ENCODE measurements at regions not wholly inside any gene's neighbourhood (a gene's known extent, or its start where the extent isn't known, plus 50 kb on each side); places are given as distances from the start of the nearest gene placed in this dataset.

DNA sequence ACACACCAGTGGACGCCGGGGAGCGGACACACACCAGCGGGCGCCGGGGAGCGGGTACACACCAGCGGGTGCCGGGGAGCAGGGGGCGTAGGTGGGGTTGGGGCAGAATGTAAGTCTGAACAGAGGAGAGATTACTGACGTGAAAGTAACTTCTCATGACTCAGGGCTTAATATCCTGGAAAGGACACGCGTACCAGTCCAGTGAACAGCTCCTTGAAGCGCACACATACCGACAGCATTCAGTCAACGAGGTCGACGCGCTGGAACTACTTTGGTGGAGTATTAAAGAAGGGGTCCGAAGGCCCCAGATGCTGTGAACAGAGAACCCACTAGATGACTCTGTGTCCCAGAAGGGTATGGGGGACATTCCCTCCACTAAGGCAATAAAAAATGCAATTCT lies 129.6 kb downstream of the ENGASE start:
- Mint-ChIP-seq H3K27me3 (peaks cover 57% of the 10 kb centered on the region), H3K9me3 (no peaks in the 10 kb centered on the region), H3K4me3 (no peak overlapping the region), H3K4me1 (no peaks in the 10 kb centered on the region), H3K27ac (ENCODE audit: low read depth) (no peak overlapping the region), H3K36me3 (ENCODE audit: insufficient read depth) (no peaks in the 10 kb centered on the region)
- no peak for DNase-seq (ENCODE audit: low spot score in 2 of 2)
- no peak for ATAC-seq (replicated peaks; ENCODE audit: extremely low read depth, poor library complexity, severe bottlenecking)

DNA sequence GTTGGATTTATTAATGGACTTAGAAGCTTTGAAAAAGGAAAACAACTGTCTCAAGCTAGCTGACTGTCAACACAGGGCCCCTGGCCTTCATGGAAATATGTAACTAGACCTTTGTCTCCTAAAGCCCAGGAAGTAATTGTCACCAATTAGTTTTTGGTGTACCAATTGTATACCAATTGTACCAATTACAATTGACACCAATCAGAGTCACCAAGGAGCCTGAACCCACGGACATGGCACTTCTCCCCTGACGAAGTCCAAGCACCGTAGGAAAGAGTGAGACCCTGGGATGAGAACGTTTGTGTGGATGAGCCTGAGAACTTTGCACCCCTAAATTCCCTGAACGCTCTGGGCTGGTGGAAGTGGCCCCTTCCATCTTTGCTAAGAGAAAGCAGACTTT lies 129.0 kb downstream of the ENGASE start:
- DNase-seq (ENCODE audit: low spot score in 2 of 2) = no peak
- no peaks in the 10 kb centered on the region for H3K4me1 Mint-ChIP-seq
- H3K27ac Mint-ChIP-seq (ENCODE audit: low read depth) = no peak overlapping the region
- H3K27me3 Mint-ChIP-seq = peaks cover 57% of the 10 kb centered on the region
- H3K36me3 Mint-ChIP-seq (ENCODE audit: insufficient read depth) = no peaks in the 10 kb centered on the region
- no peak for ATAC-seq (replicated peaks; ENCODE audit: extremely low read depth, poor library complexity, severe bottlenecking)
- no peaks in the 10 kb centered on the region for H3K9me3 Mint-ChIP-seq
- H3K4me3 Mint-ChIP-seq = no peak overlapping the region

DNA sequence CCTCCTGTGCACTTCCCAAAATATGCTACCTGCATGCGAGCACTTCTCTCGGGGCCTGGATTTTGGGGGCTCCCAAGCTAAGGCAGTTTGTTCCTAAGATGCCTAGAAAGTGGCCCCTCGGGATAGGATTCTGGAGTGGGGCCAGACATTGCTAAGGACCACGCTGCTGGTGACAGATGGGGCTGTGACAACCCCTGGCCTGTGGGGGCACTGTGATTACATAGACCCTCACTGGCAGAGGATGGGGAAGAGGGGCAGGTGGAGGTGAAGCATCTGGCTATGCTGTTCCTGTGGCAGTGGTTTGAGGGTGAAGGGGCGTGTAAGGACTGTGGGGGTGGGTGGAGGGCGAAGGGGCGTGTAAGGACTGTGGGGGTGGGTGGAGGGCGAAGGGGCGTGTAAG lies 128.4 kb downstream of the ENGASE start:
- Mint-ChIP-seq H3K4me3 (no peak overlapping the region), H3K36me3 (ENCODE audit: insufficient read depth) (no peaks in the 10 kb centered on the region), H3K4me1 (no peaks in the 10 kb centered on the region), H3K9me3 (no peaks in the 10 kb centered on the region), H3K27me3 (peaks cover 57% of the 10 kb centered on the region), H3K27ac (ENCODE audit: low read depth) (no peak overlapping the region)
- DNase-seq (ENCODE audit: low spot score in 2 of 2) = no peak
- ATAC-seq (replicated peaks; ENCODE audit: extremely low read depth, poor library complexity, severe bottlenecking) = no peak

DNA sequence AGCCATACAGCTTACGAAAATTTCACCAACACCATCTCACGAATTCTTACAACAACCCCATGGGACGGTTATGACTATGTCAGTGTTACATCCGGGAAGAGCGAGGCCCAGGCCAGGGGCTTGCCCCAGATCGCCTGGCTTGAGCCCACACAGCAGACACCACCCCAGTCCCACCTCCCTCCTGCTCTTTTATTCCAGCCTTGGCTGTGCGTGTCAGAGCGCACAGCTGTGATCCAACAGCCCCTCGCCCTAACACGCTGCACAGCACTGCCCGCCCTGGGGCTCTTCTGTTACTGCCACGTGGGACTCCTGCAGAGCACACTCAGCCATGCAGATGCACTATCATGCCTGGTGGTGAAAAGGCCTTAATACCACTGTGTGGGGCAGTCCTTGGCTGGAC lies 127.9 kb downstream of the ENGASE start:
- no peak overlapping the region for H3K27ac Mint-ChIP-seq (ENCODE audit: low read depth)
- H3K9me3 Mint-ChIP-seq = no peaks in the 10 kb centered on the region
- DNase-seq (ENCODE audit: low spot score in 2 of 2) (no peak), ATAC-seq (replicated peaks; ENCODE audit: extremely low read depth, poor library complexity, severe bottlenecking) (no peak)
- no peak overlapping the region for H3K4me3 Mint-ChIP-seq
- H3K27me3 Mint-ChIP-seq = peaks cover 61% of the 10 kb centered on the region
- no peaks in the 10 kb centered on the region for H3K36me3 Mint-ChIP-seq (ENCODE audit: insufficient read depth)
- no peaks in the 10 kb centered on the region for H3K4me1 Mint-ChIP-seq

DNA sequence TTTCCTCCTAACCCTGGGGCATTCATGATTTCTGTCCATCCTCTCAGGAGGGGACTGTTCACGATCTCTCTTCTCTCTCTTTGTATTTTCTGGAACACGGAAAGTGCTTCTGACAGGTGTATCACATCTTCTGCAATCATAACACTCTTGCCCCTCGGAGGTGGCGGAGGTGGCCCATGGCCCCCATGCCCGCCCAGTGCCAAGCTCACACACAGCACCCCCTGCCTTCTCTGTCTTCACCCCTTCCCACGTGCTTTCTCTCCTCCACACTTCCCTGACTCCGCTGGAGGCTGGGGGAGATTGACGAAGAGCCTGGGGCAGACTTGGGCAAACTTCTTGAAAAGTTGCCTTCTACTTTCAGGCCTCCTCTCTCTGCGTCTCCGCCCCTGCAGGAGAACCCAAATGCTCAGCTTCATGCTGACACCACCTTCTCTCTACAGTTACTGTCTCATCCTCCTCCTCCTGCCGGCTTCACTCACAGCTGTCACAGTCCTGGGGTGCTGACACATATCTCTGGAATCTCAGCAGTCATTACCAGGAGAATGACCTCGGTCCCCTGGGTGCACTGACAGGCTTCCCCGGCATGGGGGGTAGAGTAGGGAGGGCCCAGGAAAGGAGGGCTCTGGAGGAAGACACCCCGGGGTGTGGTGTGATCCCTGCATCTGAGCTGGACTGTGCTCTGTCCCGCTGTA lies 127.1 kb downstream of the ENGASE start:
- DNase-seq (ENCODE audit: low spot score in 2 of 2) (no peak), ATAC-seq (replicated peaks; ENCODE audit: extremely low read depth, poor library complexity, severe bottlenecking) (no peak)
- H3K4me3 Mint-ChIP-seq = no peak overlapping the region
- no peaks in the 10 kb centered on the region for H3K36me3 Mint-ChIP-seq (ENCODE audit: insufficient read depth)
- peaks cover 65% of the 10 kb centered on the region for H3K27me3 Mint-ChIP-seq
- H3K27ac Mint-ChIP-seq (ENCODE audit: low read depth) = no peak overlapping the region
- no peaks in the 10 kb centered on the region for H3K4me1 Mint-ChIP-seq
- H3K9me3 Mint-ChIP-seq = no peaks in the 10 kb centered on the region

DNA sequence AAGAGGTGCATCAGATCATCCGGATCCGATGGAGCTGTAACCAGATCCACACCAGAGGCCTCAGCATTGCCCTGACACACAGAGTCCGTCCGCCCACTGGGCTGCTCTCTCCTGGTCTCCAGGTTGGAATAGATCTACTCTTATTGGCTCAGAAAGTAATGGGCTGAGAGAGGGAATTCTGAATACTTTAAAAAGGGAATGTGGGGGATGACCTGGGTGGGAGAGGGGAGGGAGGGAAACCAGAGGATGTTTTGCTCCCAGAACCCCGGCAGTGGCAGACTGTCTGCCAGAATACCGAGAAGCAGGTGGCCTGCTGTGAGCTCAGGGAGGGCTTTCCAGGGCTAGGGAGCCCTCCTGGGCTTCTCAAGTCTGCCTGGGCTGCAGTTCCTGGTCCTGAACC lies 126.5 kb downstream of the ENGASE start:
- H3K27ac Mint-ChIP-seq (ENCODE audit: low read depth) = no peak overlapping the region
- DNase-seq (ENCODE audit: low spot score in 2 of 2) = no peak
- no peak overlapping the region for H3K4me3 Mint-ChIP-seq
- H3K9me3 Mint-ChIP-seq = no peaks in the 10 kb centered on the region
- H3K36me3 Mint-ChIP-seq (ENCODE audit: insufficient read depth) = no peaks in the 10 kb centered on the region
- peaks cover 62% of the 10 kb centered on the region for H3K27me3 Mint-ChIP-seq
- no peak for ATAC-seq (replicated peaks; ENCODE audit: extremely low read depth, poor library complexity, severe bottlenecking)
- H3K4me1 Mint-ChIP-seq = no peaks in the 10 kb centered on the region

DNA sequence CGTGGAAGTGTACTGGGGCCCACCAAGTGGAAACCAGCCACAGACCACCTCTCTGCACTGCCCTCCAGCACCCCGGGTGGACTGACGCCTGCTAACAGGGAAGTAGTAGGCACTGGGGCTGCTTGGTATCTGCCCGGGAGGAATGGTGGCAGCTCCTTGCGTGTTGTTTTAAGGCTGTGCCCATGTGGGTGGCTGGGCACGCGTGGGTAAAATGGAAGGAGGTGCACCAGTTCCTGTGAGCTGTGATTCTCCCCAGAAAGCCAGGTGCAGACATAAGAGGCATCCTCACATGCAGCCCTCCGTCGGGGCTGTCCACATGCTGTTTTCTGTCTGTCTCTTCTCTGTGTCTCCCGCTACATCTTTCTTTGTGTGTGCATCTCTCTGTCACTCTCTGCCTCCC lies 122.3 kb downstream of the ENGASE start:
- Mint-ChIP-seq H3K4me1 (no peaks in the 10 kb centered on the region), H3K27ac (ENCODE audit: low read depth) (no peak overlapping the region), H3K4me3 (no peak overlapping the region), H3K27me3 (peaks cover 74% of the 10 kb centered on the region), H3K9me3 (no peaks in the 10 kb centered on the region), H3K36me3 (ENCODE audit: insufficient read depth) (no peaks in the 10 kb centered on the region)
- no peak for DNase-seq (ENCODE audit: low spot score in 2 of 2)
- ATAC-seq (replicated peaks; ENCODE audit: extremely low read depth, poor library complexity, severe bottlenecking) = no peak

DNA sequence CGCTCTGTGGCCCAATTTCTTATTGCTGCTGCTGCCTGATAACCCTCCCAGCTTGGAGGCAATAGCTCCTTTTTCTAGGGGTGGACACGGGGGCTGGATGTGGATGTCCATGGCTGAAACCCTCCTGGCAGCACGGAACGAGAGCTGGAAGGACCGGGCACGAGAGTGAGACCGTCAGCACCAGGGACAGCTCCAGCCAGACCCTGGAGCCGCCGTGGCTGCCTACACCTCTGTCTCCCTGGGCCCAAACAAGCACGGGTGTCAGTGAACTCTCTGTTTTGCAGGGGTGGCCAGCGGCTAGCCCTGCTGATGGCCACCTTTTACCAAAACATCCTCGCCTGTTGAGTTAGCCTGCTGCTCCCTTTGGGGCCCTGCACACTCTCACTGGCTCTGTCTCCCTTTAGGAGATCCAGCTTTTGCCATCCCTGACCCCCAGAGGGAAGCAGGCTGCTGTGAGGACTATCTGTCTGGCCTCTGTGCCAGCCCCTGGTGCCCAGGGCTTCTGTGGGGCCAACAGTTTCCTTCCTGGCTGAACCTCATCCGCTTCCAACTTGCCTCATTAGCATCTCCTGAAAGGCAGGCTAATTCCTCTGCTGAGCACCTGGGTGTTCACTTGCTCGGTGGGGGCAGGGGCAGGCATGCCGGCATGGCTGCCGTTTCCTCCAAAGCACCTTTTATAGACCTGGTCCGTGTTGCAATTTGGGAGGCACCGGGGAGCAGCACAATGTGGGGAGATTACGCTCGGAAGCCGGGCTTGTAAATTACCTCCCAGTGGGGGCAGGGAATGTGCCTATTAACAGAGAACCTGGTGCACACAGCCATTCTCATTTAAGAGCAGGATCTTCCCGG lies 118.1 kb downstream of the ENGASE start:
- Mint-ChIP-seq H3K27me3 (peaks cover 82% of the 10 kb centered on the region), H3K4me1 (no peaks in the 10 kb centered on the region), H3K36me3 (ENCODE audit: insufficient read depth) (no peaks in the 10 kb centered on the region), H3K9me3 (no peaks in the 10 kb centered on the region), H3K27ac (ENCODE audit: low read depth) (no peak overlapping the region), H3K4me3 (no peak overlapping the region)
- no peak for ATAC-seq (replicated peaks; ENCODE audit: extremely low read depth, poor library complexity, severe bottlenecking)
- no peak for DNase-seq (ENCODE audit: low spot score in 2 of 2)

DNA sequence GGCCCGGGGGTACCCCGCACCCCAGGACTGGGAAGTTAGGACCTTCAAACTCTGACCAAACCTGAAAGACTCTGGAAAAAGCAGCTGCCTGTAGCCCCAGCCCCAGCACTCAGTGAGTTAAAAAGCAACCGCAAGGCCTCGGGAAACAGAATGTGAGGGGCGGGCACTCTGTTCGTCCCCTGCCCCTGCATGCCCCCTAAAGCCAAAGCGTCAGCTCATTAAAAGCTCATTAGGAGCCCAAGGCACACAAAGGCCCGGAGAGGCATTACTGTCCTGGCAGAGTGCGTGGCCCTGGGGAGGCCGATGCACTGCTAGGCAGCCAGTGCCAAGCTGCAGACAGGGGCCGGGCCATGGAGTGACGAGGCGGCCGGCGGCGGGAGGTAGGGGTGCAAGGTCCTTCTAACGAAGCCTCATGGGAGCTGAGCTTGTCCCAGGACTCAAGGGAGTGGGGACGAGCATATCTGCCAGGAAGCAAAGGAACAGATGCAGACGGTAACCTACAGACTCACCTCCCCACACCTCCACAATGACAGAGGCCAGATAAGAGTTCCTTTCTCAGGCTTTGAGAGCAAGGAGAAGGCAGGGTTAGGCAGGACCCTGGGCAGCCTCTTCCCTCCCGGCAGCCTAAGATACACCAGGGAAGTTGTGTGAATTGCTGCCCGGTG lies 116.8 kb downstream of the ENGASE start:
- no peak for DNase-seq (ENCODE audit: low spot score in 2 of 2)
- Mint-ChIP-seq H3K4me1 (no peaks in the 10 kb centered on the region), H3K36me3 (ENCODE audit: insufficient read depth) (no peaks in the 10 kb centered on the region), H3K27me3 (peaks cover 89% of the 10 kb centered on the region), H3K4me3 (no peak overlapping the region), H3K9me3 (no peaks in the 10 kb centered on the region), H3K27ac (ENCODE audit: low read depth) (no peak overlapping the region)
- no peak for ATAC-seq (replicated peaks; ENCODE audit: extremely low read depth, poor library complexity, severe bottlenecking)

DNA sequence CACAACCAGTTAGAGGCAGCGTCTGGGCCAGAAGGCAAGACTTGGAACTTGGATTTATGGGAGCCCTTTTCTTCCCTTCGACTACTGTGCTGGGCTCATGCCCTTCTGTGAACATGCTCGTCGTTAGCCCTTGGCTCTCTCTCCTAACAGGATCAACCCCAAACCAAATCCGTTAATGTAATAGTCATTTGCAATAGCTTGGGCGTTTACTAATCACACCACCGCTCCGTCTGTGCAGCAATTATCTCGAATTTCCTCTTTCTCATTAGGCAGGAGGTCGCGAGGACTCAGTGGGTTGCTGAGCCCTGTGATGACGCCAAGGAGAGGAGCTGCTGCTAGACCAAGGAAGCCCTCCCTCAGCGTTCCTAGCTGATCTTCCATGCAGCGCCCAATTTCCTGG lies 114.7 kb downstream of the ENGASE start:
- Mint-ChIP-seq H3K27ac (ENCODE audit: low read depth) (no peak overlapping the region), H3K4me3 (no peak overlapping the region), H3K36me3 (ENCODE audit: insufficient read depth) (no peaks in the 10 kb centered on the region), H3K4me1 (no peaks in the 10 kb centered on the region), H3K27me3 (peaks cover 97% of the 10 kb centered on the region), H3K9me3 (no peaks in the 10 kb centered on the region)
- DNase-seq (ENCODE audit: low spot score in 2 of 2) (no peak), ATAC-seq (replicated peaks; ENCODE audit: extremely low read depth, poor library complexity, severe bottlenecking) (no peak)

DNA sequence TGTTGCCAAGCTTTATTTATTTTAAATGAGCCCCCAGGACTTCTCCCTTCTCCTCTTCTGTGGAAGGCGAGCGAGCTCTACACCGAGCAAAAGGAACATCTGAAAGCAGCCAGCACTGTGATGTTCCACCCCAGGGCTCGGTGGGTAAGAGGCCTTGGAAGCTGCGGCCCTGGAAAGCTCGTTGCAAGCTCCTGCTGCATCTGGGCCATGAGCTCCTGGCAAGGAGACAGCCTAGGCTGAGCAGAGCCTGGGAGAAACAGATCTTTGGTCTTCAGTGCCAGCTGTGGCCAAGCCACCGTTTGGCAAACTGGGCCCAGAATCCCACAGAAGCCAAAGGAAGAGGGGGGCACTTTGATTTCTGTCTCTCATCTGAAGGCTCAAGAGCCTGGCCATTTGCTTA lies 114.1 kb downstream of the ENGASE start:
- no peaks in the 10 kb centered on the region for H3K9me3 Mint-ChIP-seq
- no peak for ATAC-seq (replicated peaks; ENCODE audit: extremely low read depth, poor library complexity, severe bottlenecking)
- H3K36me3 Mint-ChIP-seq (ENCODE audit: insufficient read depth) = no peaks in the 10 kb centered on the region
- no peak overlapping the region for H3K27ac Mint-ChIP-seq (ENCODE audit: low read depth)
- no peak overlapping the region for H3K4me3 Mint-ChIP-seq
- no peak for DNase-seq (ENCODE audit: low spot score in 2 of 2)
- H3K27me3 Mint-ChIP-seq = peaks cover 100% of the 10 kb centered on the region
- no peaks in the 10 kb centered on the region for H3K4me1 Mint-ChIP-seq

DNA sequence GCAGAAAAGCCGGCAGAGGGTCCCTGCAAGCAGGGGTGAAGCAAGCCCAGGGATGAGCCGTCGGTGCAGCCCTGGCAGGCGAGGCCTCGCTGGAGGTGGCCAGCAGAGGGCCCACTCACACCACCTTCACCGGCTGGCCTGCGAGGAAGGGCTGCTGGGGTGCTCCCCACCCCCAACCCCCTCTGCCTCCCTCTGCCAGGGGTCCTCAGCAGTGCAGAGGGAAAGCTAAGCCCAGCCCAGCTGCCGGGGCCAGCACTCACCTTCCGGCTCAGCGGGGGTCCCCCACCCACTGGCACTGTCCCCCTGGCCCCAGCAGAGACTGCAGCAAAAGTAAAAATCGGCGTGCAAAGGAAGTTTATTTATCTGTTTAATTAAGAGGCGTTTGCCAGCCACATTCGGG lies 113.4 kb downstream of the ENGASE start:
- H3K9me3 Mint-ChIP-seq = no peaks in the 10 kb centered on the region
- H3K4me1 Mint-ChIP-seq = no peaks in the 10 kb centered on the region
- no peak overlapping the region for H3K4me3 Mint-ChIP-seq
- no peaks in the 10 kb centered on the region for H3K36me3 Mint-ChIP-seq (ENCODE audit: insufficient read depth)
- peaks cover 97% of the 10 kb centered on the region for H3K27me3 Mint-ChIP-seq
- H3K27ac Mint-ChIP-seq (ENCODE audit: low read depth) = no peak overlapping the region
- DNase-seq (ENCODE audit: low spot score in 2 of 2) (no peak), ATAC-seq (replicated peaks; ENCODE audit: extremely low read depth, poor library complexity, severe bottlenecking) (no peak)

DNA sequence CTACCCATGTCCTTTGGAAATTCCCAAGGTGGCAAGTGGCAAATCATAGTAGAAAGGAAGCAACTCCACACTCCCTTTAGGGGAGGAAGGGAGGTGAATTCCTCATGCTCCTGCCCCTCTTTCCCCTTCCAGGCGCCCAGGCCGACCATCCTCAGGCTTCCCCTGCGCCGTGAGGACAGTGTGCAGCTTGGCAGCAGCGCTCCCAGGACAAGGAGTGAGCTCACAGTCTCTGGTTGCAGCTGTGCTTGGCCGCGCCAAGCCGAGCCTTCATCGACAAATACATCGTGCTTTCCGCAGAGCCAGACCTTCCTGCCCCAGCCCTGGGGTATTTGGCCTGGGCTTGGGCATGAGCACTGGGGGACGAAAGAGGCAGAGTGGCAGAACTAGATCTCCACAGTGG lies 112.6 kb downstream of the ENGASE start:
- H3K4me1 Mint-ChIP-seq = no peaks in the 10 kb centered on the region
- H3K27ac Mint-ChIP-seq (ENCODE audit: low read depth) = no peak overlapping the region
- no peak overlapping the region for H3K4me3 Mint-ChIP-seq
- H3K36me3 Mint-ChIP-seq (ENCODE audit: insufficient read depth) = no peaks in the 10 kb centered on the region
- ATAC-seq (replicated peaks; ENCODE audit: extremely low read depth, poor library complexity, severe bottlenecking) (no peak), DNase-seq (ENCODE audit: low spot score in 2 of 2) (no peak)
- H3K27me3 Mint-ChIP-seq = peaks cover 91% of the 10 kb centered on the region
- no peaks in the 10 kb centered on the region for H3K9me3 Mint-ChIP-seq
